ENCODE measurements at regions not wholly inside any gene's neighbourhood (a gene's known extent, or its start where the extent isn't known, plus 50 kb on each side); places are given as distances from the start of the nearest gene placed in this dataset.

GRCh38 chr1:218209351-218209861, 75.7 kb upstream of the RRP15 start:
- TF ChIP-seq CTCF (IDR thresholded peaks at IDR 0.05; ENCODE audit: insufficient read depth, low read length, poor library complexity, severe bottlenecking) (no peak), EZH2phosphoT487 (conservative IDR thresholded peaks at IDR 0.05; ENCODE audit: low read length) (no peak)
